Esophagus muscularis mucosa (tissue), 4 donors: ENCODE measurements at regions not wholly inside any gene's neighbourhood (a gene's known extent, or its start where the extent isn't known, plus 50 kb on each side); places are given as distances from the start of the nearest gene placed in this dataset.

Experiments used
- DNase-seq: peaks from one replicate; pipeline ENCODE4 v3.0.0-alpha.2; 2017; ENCODE audit errors: extremely low spot score
- H3K27ac ChIP-seq, 4 donors: fragments of 200-600 bp; sonication (generic); replicated peaks in 1 of 4; 1 replicate in 3 of 4; 2 replicates in 1 of 4; pipeline ENCODE4 v1.5.1; 2016 to 2019; ENCODE audit warnings: mild to moderate bottlenecking in 1 of 4
- H3K27me3 ChIP-seq, 4 donors: fragments of 200-600 bp; sonication (generic); one replicate each; pipeline versions ENCODE4 v1.5.1 to v1.6.0; 2016 to 2019
- H3K36me3 ChIP-seq, 4 donors: fragments of 200-600 bp; sonication (generic); one replicate each; pipeline ENCODE4 v1.5.1; 2016 to 2019
- H3K4me1 ChIP-seq, 4 donors: fragments of 200-600 bp; sonication (generic); one replicate each; pipeline ENCODE4 v1.5.1; 2016 to 2019
- H3K4me3 ChIP-seq, 4 donors: fragments of 200-600 bp; sonication (generic); 1 replicate in 2 of 4; 2 replicates in 2 of 4; pipeline ENCODE4 v1.5.1; 2016 to 2019; ENCODE audit warnings: mild to moderate bottlenecking in 4 of 4, moderate library complexity in 1 of 4
- H3K9me3 ChIP-seq, 4 donors: fragments of 200-600 bp; sonication (generic); 1 replicate in 3 of 4; 2 replicates in 1 of 4; pipeline ENCODE4 v1.5.1; 2016 to 2019
- EP300 ChIP-seq: sonication (generic); formaldehyde crosslinking; IDR thresholded peaks from one replicate; pipeline ENCODE4 v1.6.1; 2017; ENCODE audit warnings: antibody characterized with exemption
- POLR2A ChIP-seq: fragments of 450-650 bp; IDR thresholded peaks from one replicate; pipeline ENCODE4 v1.6.1; 2017; ENCODE audit warnings: antibody characterized with exemption, moderate library complexity, mild to moderate bottlenecking, low read depth
- POLR2AphosphoS5 ChIP-seq, 2 donors: sonication (generic); formaldehyde crosslinking; IDR thresholded peaks; one replicate each; pipeline ENCODE4 v1.6.1; 2017; ENCODE audit warnings: antibody characterized with exemption in 2 of 2
- WGBS: methylation state at CpG from one replicate; pipeline ENCODE4 v1.1.5; 2018; 5-methylcytosine and 5-hydroxymethylcytosine counted together
- intact Hi-C: fragments of 100-400 bp; cut with DNase I; formaldehyde crosslinking; loops from one replicate; pipeline ENCODE4 v1.15.1; 2023
- TF ChIP-seq, protein P1 (sequence below), 3 experiments: fragments of 200-600 bp in 2 of 3; fragments of 450-650 bp in 1 of 3; sonication (generic) in 2 of 3; IDR thresholded peaks; one replicate each; pipeline ENCODE4 v1.5.1; 2017 to 2019; ENCODE audit warnings: antibody characterized with exemption in 3 of 3, mild to moderate bottlenecking in 2 of 3, moderate library complexity in 1 of 3

GRCh38 chr2:497770-498492 lies 179.3 kb downstream of the TMEM18 start:
- Histone ChIP-seq H3K4me3 (no peak overlapping the region), H3K4me1 (no peaks in the 10 kb centered on the region), H3K9me3 (no peaks in the 10 kb centered on the region), H3K27me3 (peaks cover 0 to 49% (median 2%) of the 10 kb centered on the region in 4 donors), H3K27ac (no peak overlapping the region), H3K36me3 (no peaks in the 10 kb centered on the region)
- TF ChIP-seq, protein P1, sequence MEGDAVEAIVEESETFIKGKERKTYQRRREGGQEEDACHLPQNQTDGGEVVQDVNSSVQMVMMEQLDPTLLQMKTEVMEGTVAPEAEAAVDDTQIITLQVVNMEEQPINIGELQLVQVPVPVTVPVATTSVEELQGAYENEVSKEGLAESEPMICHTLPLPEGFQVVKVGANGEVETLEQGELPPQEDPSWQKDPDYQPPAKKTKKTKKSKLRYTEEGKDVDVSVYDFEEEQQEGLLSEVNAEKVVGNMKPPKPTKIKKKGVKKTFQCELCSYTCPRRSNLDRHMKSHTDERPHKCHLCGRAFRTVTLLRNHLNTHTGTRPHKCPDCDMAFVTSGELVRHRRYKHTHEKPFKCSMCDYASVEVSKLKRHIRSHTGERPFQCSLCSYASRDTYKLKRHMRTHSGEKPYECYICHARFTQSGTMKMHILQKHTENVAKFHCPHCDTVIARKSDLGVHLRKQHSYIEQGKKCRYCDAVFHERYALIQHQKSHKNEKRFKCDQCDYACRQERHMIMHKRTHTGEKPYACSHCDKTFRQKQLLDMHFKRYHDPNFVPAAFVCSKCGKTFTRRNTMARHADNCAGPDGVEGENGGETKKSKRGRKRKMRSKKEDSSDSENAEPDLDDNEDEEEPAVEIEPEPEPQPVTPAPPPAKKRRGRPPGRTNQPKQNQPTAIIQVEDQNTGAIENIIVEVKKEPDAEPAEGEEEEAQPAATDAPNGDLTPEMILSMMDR (IDR thresholded peaks at IDR 0.05): no peak
- no peak for TF ChIP-seq POLR2A
- no peak for TF ChIP-seq POLR2AphosphoS5 (IDR thresholded peaks at IDR 0.05)
- TF ChIP-seq EP300: no peak
- intact Hi-C loops: no loop called here
- DNase-seq: no peak
- WGBS: 78% methylated on average over 9 of the region's 9 CpGs

DNA sequence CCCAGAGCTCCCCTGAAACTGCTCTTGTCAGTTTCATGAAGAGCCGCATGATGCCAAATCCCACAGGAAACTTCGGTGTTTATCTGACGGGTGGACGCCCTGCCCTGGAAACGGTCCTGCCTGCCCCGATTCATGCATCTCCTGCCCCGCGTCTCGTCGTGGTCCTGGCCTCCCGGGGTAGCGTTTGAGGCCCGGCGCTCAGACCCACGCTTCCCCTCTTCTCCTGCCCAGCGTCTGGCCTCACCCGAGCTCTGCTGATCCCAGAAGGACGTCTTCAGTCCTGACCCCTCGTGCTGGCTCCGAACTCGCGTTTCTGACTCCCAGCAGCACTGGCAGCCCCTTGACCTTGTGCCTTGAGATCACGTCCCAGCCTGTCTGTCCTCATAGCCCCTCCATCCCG lies 180.5 kb downstream of the TMEM18 start:
- Histone ChIP-seq H3K36me3 (no peaks in the 10 kb centered on the region), H3K9me3 (no peaks in the 10 kb centered on the region), H3K4me3 (no peak overlapping the region), H3K27me3 (peaks cover 0 to 56% (median 2%) of the 10 kb centered on the region in 4 donors), H3K4me1 (no peaks in the 10 kb centered on the region), H3K27ac (no peak overlapping the region)
- intact Hi-C loops: no loop called here
- WGBS: 83% methylated on average over 24 of the region's 24 CpGs
- no peak for DNase-seq
- TF ChIP-seq EP300 (no peak), POLR2A (no peak), POLR2AphosphoS5 (IDR thresholded peaks at IDR 0.05) (no peak)
- TF ChIP-seq, protein P1 (IDR thresholded peaks at IDR 0.05): no peak

- WGBS: 92% methylated on average over 23 of the region's 25 CpGs
- H3K9me3 ChIP-seq: no peaks in the 10 kb centered on the region
- no peak overlapping the region for H3K4me3 ChIP-seq
- intact Hi-C loops: no loop called here
- H3K27me3 ChIP-seq: peaks cover 0 to 48% (median 2%) of the 10 kb centered on the region in 4 donors
- H3K4me1 ChIP-seq: no peaks in the 10 kb centered on the region
- no peak overlapping the region for H3K27ac ChIP-seq
- no peak for DNase-seq
- TF ChIP-seq, protein P1 (IDR thresholded peaks at IDR 0.05): no peak
- TF ChIP-seq EP300 (no peak), POLR2A (no peak), POLR2AphosphoS5 (IDR thresholded peaks at IDR 0.05) (no peak)
- H3K36me3 ChIP-seq: no peaks in the 10 kb centered on the region
Measured at GRCh38 chr2:495745-496275, 181.4 kb downstream of the TMEM18 start.

- no peak for TF ChIP-seq POLR2A
- no peak for TF ChIP-seq POLR2AphosphoS5 (IDR thresholded peaks at IDR 0.05)
- TF ChIP-seq, protein P1 (IDR thresholded peaks at IDR 0.05): no peak
- no peak for TF ChIP-seq EP300
- Histone ChIP-seq H3K9me3 (no peaks in the 10 kb centered on the region), H3K4me1 (no peaks in the 10 kb centered on the region), H3K4me3 (no peak overlapping the region), H3K27me3 (peaks cover 0 to 45% (median 2%) of the 10 kb centered on the region in 4 donors), H3K27ac (no peak overlapping the region), H3K36me3 (no peaks in the 10 kb centered on the region)
- no peak for DNase-seq
- 87% methylated on average over 13 of the region's 13 CpGs for WGBS
- intact Hi-C loops: no loop called here
Measured at GRCh38 chr2:494853-495252, 182.4 kb downstream of the TMEM18 start.
